ENCODE measurements at regions not wholly inside any gene's neighbourhood (a gene's known extent, or its start where the extent isn't known, plus 50 kb on each side); places are given as distances from the start of the nearest gene placed in this dataset.

DNA sequence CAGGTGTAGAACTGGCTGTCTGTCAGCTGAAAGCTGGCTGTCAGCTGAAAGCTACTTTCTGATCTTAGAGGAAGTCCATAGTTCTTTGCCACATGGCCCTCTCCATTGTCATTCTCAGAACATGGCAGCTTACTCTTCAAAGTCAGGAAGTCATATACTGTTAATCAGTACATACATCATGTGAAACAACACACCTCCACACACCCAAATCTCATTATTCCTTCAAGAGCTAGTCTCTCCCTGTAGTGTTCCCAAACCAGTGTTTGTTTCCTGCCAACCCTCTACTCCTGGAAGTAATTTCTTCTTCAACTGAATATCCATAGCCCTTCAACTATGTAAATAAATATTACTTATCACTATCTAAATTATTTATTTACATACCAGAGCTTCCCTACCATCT, 58.9 kb downstream of the OR5AK2 start:
- in situ Hi-C loops (cut with MboI; ENCODE audit: low sequenced_read_pairs) = no loop called here

DNA sequence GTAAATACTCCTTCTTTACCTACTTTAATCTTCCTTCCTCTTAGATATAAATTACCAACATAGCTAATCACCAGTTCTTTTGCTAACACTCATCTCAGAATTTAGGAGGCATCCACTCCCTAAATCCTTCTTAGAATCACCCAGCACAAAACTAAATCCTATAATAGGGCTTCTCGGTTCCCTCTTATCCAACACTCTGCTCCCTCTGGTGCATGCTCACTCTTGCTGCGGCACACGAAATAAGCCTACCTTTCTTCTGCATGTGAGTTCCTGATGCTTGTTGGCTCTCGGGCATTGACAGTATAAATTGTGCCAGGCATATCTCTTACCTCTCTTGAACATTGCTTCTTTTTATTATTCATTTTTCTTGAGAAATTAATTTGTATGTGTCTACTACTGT, 61.0 kb downstream of the OR5AK2 start:
- in situ Hi-C loops (cut with MboI; ENCODE audit: low sequenced_read_pairs) = loop anchor here (25.0 kb wide), 1 partner anchor 87 kb away; no protein-coding TSS in a partner anchor

DNA sequence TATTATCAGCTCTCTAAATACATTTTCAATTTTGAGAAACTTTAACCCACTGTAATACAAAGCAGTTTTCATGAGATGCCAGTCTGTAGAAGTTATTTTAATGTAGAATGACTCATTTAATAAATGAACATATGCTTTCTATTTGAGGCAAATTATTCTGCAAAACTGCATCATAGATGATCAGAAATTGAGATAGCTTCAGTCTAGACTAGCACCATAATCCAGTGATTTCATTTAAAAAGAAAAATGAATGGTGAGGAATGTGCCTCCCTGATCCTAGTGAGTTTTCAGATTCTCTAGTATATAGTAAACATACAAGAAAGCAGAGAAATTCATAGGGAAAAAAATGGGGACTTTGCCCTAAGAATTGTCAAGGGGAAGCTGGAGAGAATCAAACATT, 66.1 kb downstream of the OR5AK2 start:
- in situ Hi-C loops (cut with MboI; ENCODE audit: low sequenced_read_pairs) = loop anchor here (25.0 kb wide), 1 partner anchor 93 kb away; no protein-coding TSS in a partner anchor

DNA sequence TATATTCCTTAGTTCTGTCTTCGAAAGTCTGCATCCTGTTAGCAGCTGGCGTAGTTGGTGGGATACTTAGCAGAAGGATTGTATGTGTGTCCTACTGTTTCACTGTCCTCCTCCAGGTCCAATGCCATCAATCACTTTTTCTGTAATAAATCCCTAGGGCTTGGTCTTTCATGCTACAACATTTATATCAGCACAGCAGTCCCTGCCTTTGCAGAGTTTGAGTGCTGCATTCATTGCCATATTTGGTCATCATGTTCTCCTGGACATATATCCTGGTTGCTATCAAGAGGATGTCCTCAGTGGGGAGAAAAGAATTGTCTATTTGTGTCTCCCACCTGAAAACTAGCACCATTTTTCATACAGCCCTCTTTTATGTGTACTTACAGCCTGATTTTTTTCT, 67.0 kb downstream of the OR5AK2 start:
- in situ Hi-C loops (cut with MboI; ENCODE audit: low sequenced_read_pairs) = loop anchor here (25.0 kb wide), 1 partner anchor 93 kb away; no protein-coding TSS in a partner anchor

DNA sequence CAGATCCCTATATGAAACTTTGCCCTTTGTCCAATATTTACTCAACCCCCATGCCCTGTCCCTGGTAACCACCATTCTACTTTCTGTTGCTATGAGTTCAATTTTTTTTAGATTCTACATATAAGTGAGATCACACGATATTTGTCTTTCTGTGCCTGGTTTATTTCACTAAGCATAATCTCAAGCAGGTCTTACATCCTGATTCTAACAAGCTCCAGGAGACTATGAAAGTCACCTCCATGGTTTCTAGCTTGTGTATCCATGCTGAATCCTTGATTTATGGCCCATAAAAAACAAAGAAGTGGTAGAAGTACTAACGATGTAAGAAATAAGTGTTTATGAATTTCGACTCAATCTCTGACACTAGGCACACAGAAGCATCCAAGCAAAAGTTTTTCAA, 68.0 kb downstream of the OR5AK2 start:
- in situ Hi-C loops (cut with MboI; ENCODE audit: low sequenced_read_pairs) = loop anchor here (25.0 kb wide), 1 partner anchor 94 kb away; no protein-coding TSS in a partner anchor

DNA sequence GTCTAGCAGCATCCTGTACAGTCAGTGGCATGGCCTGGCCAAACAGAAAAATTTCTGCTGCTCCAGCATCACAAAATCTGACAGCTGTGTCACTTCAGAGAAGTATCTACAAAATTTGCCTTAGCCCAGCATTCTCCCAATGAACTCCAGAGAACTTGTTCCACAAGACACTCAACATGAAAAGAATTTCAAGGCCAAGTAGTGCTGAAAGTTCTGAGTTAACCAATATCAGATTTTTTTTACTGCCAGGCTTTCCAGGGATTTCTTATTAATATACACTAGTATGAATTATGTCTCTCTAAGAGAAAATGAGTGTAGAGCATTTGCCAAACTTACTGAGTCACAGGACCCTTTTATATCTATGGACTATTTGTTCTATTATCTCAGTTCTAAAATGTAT, 68.8 kb downstream of the OR5AK2 start:
- in situ Hi-C loops (cut with MboI; ENCODE audit: low sequenced_read_pairs) = loop anchor here (25.0 kb wide), 1 partner anchor 95 kb away; no protein-coding TSS in a partner anchor

DNA sequence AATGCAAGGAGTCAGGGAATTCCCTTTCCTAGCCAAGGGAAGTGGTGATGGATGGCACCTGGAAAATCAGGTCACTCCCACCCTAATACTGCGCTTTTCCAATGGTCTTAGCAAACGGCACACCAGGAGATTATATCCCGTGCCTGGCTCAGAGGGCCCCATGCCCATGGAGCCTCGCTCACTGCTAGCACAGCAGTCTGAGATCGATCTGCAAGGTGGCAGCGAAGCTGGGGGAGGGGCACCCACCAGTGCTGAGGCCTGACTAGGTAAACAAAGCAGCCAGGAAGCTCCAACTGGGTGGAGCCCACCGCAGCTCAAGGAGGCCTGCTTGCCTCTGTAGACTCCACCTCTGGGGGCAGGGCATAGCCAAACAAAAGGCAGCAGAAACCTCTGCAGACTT, 74.2 kb downstream of the OR5AK2 start:
- in situ Hi-C loops (cut with MboI; ENCODE audit: low sequenced_read_pairs) = loop anchor here (25.0 kb wide), 1 partner anchor 101 kb away; no protein-coding TSS in a partner anchor

DNA sequence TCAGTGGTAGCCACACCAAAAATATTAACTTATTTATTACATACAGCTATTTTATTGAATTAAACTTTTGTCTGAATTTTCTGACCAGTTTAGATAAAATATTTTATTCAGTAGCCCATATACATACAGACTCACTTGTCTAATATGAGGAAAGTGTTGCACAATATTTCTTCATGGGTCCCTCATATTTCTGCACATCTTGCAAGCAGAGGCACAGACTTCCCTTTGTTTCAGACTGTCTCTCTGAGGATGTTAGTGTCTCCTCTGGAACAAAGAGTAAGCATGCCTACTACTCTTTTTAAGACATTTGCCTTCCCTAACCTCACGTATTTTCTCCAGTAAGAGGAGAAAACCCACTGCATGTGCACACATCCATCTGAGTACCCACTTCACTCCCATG, 81.2 kb downstream of the OR5AK2 start:
- in situ Hi-C loops (cut with MboI; ENCODE audit: low sequenced_read_pairs) = loop anchor here (25.0 kb wide), 1 partner anchor 108 kb away; no protein-coding TSS in a partner anchor

DNA sequence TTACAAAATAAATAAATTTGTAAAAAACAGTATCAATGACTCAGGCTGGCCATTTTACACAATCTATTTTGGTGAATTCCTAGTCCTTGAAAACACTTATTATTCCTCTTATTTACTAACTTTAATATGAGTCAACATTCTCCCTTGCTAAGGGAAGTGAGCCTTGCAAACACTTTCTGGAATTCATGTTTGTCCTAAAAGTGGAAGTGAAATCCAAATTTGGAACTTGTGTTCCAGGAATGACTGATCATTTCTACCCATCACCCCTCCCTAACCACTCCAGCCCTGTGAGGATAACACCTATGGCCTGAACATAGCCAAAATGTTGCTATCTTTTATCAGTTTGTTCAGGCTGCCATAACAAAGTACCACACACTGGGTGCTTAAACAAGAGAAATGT, 83.1 kb downstream of the OR5AK2 start:
- in situ Hi-C loops (cut with MboI; ENCODE audit: low sequenced_read_pairs) = loop anchor here (25.0 kb wide), 1 partner anchor 110 kb away; no protein-coding TSS in a partner anchor

DNA sequence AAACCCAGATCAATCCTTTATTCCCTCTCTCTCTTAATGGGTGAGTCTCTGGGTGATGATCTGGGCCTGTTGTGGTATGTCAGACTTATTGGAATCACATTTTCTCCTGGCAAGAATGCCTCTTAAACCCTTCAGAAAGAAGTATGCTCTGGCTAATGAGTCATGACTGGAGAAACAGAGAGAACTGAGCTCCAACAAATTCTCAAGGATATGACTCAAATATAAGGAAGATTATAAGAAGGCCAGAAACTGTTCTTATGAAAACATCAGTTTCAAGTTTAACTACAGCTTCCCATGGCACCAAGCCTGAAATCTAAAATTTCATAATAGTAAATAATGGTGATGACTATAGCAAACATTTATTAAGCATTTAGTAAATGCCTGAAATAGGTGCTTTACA, 83.9 kb downstream of the OR5AK2 start:
- in situ Hi-C loops (cut with MboI; ENCODE audit: low sequenced_read_pairs) = loop anchor here (25.0 kb wide), 1 partner anchor 110 kb away; no protein-coding TSS in a partner anchor

DNA sequence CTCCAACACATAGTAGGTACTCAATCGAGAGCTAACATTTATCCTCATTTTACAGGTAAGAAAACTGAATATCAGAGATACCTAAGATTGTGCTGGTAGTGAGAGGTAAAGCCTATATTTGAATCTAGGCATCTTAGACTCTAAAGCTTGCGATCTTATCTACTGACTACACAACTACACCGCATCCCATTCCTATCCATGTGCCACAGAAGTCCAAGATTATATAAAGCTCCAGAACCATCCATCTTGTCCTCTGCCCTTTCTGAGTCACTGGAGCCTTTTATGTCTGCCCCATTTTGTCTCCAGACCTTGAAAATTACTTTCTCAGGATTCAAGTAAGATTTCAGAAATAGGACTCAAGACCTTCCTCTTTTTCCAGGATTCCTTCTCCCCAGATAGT, 84.4 kb downstream of the OR5AK2 start:
- in situ Hi-C loops (cut with MboI; ENCODE audit: low sequenced_read_pairs) = loop anchor here (25.0 kb wide), 1 partner anchor 111 kb away; no protein-coding TSS in a partner anchor

DNA sequence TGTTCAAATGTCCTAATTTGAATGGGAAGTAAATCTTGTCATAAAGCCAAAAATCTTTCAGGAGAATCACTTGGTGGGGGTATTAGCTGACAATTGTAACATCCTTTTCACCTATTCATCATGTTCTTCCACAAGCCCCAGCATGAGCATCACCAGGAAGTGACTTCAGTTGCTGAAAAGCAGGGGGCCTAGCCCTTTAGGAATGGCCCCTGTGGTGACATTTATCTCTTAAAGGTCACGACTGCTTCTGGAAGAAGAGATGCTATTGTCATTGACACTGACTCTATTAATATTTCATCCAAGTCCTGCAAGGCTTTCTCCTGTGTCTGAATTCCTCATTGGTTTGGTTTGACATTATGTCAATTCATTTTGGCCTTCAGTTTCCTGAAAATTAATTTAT, 92.6 kb downstream of the OR5AK2 start:
- in situ Hi-C loops (cut with MboI; ENCODE audit: low sequenced_read_pairs) = no loop called here

DNA sequence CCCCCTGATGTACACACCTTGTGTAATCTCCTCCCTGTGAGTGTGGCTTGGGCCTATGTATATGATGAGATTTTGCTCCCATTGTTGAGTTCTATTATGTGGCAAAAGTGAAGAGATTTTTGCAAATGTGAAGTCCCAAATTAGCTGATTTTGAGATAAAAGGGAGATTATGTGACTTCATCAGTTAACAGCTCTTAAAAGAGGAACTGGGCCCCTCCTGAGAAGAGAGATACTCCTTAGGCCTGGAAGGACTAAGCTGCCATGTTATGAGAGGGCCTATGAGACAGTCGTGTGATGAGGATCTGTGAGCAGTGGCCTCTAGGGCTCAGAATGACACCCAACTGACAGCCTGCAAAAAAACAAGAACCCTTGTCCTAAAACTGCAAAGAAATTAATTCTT, 93.4 kb downstream of the OR5AK2 start:
- in situ Hi-C loops (cut with MboI; ENCODE audit: low sequenced_read_pairs) = no loop called here

DNA sequence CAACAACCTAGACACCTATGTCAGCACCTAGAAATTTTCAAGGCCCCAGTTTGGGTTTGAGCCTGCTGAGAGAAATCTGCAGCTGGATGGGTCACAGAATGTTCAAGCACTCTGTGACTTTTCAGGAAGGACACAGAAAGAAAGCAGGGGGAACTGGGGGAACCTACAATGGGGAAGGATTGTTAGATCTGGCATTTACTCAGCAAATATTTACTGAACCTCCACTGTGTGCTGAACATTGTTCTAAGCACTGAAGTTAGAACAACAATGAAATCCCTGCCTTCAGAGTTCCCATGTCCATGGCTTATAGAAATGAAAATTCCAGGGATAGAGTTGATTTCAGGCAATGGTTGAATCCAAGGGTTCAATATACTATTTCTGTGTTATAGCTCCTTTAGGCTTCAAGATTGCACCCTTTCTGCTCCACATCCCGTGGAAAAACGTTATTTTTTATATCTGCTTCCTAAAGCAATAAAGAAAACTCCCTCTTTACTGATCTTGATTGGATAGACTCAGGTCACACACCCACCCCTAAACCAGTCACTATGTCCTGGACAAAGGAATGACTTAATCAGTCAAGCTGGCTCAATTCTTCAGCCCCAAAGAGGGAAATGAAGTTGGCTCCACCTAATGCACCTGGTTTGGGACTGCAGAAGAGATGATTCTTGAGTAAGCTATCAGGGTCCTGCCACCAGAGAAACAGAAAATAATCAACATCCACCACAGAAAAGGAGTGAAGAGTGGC, 95.1 kb downstream of the OR5AK2 start:
- in situ Hi-C loops (cut with MboI; ENCODE audit: low sequenced_read_pairs) = no loop called here

DNA sequence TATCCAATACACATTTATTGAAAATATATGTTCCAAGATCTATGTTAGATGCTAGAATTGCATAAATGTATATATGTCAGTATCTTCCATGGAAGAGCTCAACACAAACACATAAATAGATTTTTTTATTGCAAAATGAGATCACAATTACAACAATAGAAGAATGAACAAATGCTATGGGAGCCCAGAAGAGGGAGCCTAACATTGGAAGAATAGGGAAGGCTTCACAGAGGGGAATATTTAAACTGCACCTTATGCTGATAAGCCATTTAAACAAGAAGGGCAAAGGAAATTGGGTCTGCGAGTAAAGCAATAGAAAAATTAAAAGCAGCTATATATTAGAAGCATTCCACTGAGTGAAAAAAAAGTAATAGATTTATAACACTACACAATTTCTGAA, 96.1 kb upstream of the LRRC55 start:
- in situ Hi-C loops (cut with MboI; ENCODE audit: low sequenced_read_pairs) = no loop called here

DNA sequence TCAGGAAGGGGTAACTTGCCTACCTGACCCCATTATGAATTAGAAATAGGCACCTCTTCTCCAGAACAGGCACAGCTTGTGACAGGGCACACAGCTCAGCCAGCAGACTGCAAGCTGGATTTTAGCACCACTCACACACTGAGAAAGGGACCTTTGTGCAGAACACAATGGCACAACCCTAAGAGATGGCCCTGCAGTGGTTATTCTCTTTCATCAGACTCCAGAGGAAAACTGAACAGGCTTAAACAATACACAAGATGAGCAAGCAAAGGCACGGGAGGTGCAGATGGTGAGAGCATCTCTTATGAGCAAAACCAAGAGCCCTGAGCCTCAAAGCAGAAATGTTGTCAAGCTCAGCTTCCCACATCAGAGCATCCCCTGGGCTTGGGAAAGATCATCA, 93.8 kb upstream of the LRRC55 start:
- in situ Hi-C loops (cut with MboI; ENCODE audit: low sequenced_read_pairs) = no loop called here

DNA sequence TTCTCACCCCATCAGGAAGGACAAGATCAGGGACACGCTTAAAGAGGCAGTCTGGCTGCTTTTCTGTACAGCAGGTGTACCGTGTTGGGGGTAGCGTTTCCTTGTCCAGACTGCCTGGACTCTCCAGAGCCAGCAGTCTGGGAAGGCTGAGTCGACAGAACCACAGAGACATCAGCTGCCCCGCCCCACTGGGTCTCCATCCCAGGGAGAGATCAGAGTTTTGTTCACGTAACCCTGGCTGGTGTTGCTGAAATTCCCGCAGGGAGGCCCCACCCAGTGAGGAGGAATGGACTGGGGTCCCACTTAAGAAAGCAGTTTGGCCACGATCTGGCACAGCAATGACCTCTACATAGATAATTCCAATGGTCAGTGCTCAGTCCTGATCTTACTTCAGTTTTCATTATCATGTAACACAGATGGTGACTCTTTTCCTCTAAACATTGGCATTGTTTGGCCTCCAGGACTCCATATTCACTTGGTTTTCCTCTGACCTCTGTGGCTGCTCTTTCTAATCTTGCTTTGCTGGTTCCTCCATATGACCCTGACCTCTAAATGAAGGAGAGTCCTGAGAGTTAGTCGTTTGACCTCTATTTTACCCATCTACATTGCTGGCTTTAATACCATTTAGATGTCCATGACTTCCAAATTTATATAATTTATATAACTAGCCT, 89.6 kb upstream of the LRRC55 start:
- in situ Hi-C loops (cut with MboI; ENCODE audit: low sequenced_read_pairs) = no loop called here

DNA sequence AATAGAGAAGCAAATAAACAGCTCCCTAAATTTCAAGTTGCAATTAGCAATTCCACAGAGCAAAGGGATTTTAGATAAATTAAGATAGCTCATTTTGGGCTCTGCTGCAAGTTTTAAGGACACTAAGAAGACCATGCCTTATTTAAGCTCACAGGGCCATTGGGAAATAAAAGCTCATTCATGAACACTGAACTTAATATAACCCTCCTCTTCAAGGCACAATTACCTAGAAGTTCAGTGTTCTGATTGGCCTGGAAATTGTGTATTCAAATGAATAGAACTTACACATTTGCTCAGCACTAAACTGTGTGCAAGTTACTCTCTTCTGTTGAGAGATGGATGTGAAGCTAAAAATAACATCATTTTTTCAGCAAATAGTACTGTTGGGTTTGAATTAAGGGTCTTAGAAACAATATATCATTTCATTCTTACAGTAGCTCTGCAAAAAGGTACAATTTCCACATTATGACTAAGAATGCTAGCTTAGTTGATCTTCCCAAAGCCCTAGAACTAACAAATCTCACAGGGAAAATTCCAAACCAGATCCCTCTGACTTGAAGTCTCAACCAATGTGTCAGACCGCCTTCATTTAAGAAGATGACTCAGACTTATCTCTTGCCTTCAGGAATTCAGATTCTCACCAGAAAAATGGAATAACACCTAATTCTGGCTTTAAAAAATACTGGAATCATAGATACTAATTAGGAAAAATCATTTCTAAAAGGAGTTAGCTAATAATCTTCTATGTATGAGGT, 87.4 kb upstream of the LRRC55 start:
- in situ Hi-C loops (cut with MboI; ENCODE audit: low sequenced_read_pairs) = no loop called here

DNA sequence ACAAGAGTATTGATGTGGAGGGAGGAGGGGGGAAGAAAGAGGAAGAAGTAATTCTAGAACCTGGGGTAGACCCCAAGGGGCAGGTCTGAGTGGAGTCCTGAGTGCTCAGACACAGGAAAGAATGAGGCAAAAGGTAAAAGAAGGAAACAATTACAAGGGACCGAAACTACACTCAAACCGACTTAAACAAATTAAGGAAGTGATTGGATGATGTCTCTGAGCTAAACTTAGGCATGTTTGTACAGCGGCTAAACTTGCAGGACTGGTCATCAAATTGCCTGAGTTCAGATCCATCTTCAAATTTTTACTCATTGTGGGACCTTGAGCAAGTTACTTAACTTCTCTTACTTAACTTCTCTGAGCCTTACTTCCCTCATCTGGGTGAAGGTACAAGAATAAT, 86.3 kb upstream of the LRRC55 start:
- in situ Hi-C loops (cut with MboI; ENCODE audit: low sequenced_read_pairs) = no loop called here

DNA sequence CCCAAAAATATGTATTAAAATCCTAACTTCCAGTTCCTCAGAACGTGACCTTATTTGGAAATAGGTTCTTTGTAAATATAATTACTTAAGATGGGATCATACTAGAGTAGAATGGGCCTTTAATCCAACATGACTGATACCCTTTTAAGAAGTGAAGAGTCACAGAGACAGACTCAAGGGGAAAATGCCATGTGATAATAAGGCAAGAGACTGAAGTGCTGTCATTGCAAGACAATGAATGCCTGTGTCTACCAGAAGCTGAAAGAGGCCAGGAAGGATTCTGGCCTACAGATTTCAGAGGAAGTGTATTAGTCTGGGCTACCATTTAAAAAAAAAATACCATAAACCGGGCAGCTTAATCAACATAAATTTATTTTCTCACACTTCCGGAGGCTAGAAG, 85.9 kb upstream of the LRRC55 start:
- in situ Hi-C loops (cut with MboI; ENCODE audit: low sequenced_read_pairs) = no loop called here

DNA sequence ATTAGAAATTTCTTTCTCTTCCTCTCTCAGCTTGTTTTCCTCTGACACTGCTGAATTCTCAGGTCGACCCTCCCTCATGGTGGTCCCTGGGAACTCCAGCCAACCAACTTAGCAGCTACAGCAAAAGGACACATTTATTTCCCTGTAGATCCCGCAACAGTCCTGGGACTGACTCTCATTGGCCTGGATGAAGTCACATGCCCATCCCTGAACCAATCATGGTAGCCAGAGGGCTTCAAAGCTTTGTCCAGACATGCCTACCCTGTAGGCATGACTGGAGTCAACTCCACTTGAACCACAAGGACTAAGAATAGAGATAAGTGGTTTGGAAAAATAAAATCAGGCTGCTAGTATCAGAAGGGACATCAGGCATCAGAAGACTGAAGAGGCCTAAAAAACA, 84.6 kb upstream of the LRRC55 start:
- in situ Hi-C loops (cut with MboI; ENCODE audit: low sequenced_read_pairs) = no loop called here
